Left ventricle myocardium inferior (tissue), 1 donor: ENCODE measurements at regions not wholly inside any gene's neighbourhood (a gene's known extent, or its start where the extent isn't known, plus 50 kb on each side); places are given as distances from the start of the nearest gene placed in this dataset.

Experiments
- DNase-seq: peaks from one replicate; pipeline ENCODE4 v3.0.0-alpha.2; 2020
- H3K27ac ChIP-seq: fragments of 200-600 bp; replicated peaks from 2 replicates; pipeline ENCODE4 v1.8.0; 2021
- H3K27me3 ChIP-seq: fragments of 200-600 bp; 2 replicates; pipeline ENCODE4 v1.8.0; 2021; ENCODE audit warnings: low read depth
- H3K36me3 ChIP-seq: fragments of 200-600 bp; 2 replicates; pipeline ENCODE4 v1.8.0; 2021
- H3K4me1 ChIP-seq: fragments of 200-600 bp; 2 replicates; pipeline ENCODE4 v1.8.0; 2021
- H3K4me3 ChIP-seq: fragments of 200-600 bp; 2 replicates; pipeline ENCODE4 v1.8.0; 2021; ENCODE audit warnings: mild to moderate bottlenecking, moderate library complexity
- H3K9me3 ChIP-seq: fragments of 200-600 bp; replicated peaks from 2 replicates; pipeline ENCODE4 v1.8.0; 2021
- CTCF ChIP-seq: fragments of 200-600 bp; IDR thresholded peaks from 2 replicates; pipeline ENCODE4 v1.8.0; 2021; ENCODE audit warnings: antibody characterized with exemption, mild to moderate bottlenecking, borderline replicate concordance
- intact Hi-C: fragments of 100-400 bp; cut with micrococcal nuclease; formaldehyde crosslinking; loops from one replicate; pipeline ENCODE4 v1.11.0; 2022
- donor health status: DM: no; HTN: yes; CAD: no; lungs with severe emphysema.

- no peak for TF ChIP-seq CTCF
- Histone ChIP-seq H3K27ac (no peak overlapping the region), H3K27me3 (peaks cover 4% of the 10 kb centered on the region), H3K4me1 (no peaks in the 10 kb centered on the region), H3K36me3 (no peaks in the 10 kb centered on the region), H3K4me3 (no peak overlapping the region), H3K9me3 (peaks cover 11% of the 10 kb centered on the region)
- intact Hi-C loops: no loop called here
- DNase-seq: no peak
These were observed 290.4 kb downstream of the AACS start for GRCh38 chr12:125355614-125356013.

GRCh38 chr12:125356111-125356510 is 290.9 kb downstream of the AACS start:
- no peaks in the 10 kb centered on the region for H3K4me1 ChIP-seq
- no peaks in the 10 kb centered on the region for H3K36me3 ChIP-seq
- intact Hi-C loops: no loop called here
- no peak overlapping the region for H3K4me3 ChIP-seq
- no peak overlapping the region for H3K27ac ChIP-seq
- DNase-seq: no peak
- TF ChIP-seq CTCF: no peak
- peaks cover 4% of the 10 kb centered on the region for H3K27me3 ChIP-seq
- peaks cover 11% of the 10 kb centered on the region for H3K9me3 ChIP-seq

- Histone ChIP-seq H3K27ac (no peak overlapping the region), H3K4me3 (no peak overlapping the region), H3K9me3 (peaks cover 8% of the 10 kb centered on the region), H3K36me3 (no peaks in the 10 kb centered on the region), H3K27me3 (peaks cover 7% of the 10 kb centered on the region), H3K4me1 (no peaks in the 10 kb centered on the region)
- intact Hi-C loops: no loop called here
- TF ChIP-seq CTCF: no peak
- DNase-seq: no peak
These were observed 292.3 kb downstream of the AACS start for GRCh38 chr12:125357561-125357960.

- intact Hi-C loops: no loop called here
- Histone ChIP-seq H3K36me3 (no peaks in the 10 kb centered on the region), H3K9me3 (peaks cover 7% of the 10 kb centered on the region), H3K4me1 (no peaks in the 10 kb centered on the region), H3K27ac (no peak overlapping the region), H3K4me3 (no peak overlapping the region), H3K27me3 (peaks cover 3% of the 10 kb centered on the region)
- TF ChIP-seq CTCF: no peak
- no peak for DNase-seq
These were observed 295.3 kb downstream of the AACS start for GRCh38 chr12:125360540-125360939.

- no peak for TF ChIP-seq CTCF
- Histone ChIP-seq H3K4me1 (no peaks in the 10 kb centered on the region), H3K9me3 (no peaks in the 10 kb centered on the region), H3K27me3 (peaks cover 24% of the 10 kb centered on the region), H3K4me3 (no peak overlapping the region), H3K36me3 (no peaks in the 10 kb centered on the region), H3K27ac (no peak overlapping the region)
- no peak for DNase-seq
- intact Hi-C loops: no loop called here
These were observed 305.8 kb downstream of the AACS start for GRCh38 chr12:125371033-125371432.

GRCh38 chr12:125372085-125372484 is 306.9 kb downstream of the AACS start:
- no peak for TF ChIP-seq CTCF
- no peaks in the 10 kb centered on the region for H3K9me3 ChIP-seq
- no peak overlapping the region for H3K4me3 ChIP-seq
- no peak for DNase-seq
- no peaks in the 10 kb centered on the region for H3K36me3 ChIP-seq
- H3K27ac ChIP-seq: no peak overlapping the region
- peaks cover 33% of the 10 kb centered on the region for H3K27me3 ChIP-seq
- H3K4me1 ChIP-seq: no peaks in the 10 kb centered on the region
- intact Hi-C loops: no loop called here
